WTC11 (cell line): ENCODE measurements at regions not wholly inside any gene's neighbourhood (a gene's known extent, or its start where the extent isn't known, plus 50 kb on each side); places are given as distances from the start of the nearest gene placed in this dataset.

ENCODE experiments used
- ATAC-seq: fragments of 200-7000 bp; cut with Tn5 transposase; 2 replicates; pipeline ENCODE4 v1.10.0; 2021; ENCODE audit warnings: mild to moderate bottlenecking, moderate library complexity
- CTCF ChIA-PET: fragments of 300-600 bp; sonication (Branson Sonifier 250); formaldehyde crosslinking; loops from one replicate; lab custom pipeline; 2021; ENCODE audit warnings: antibody characterized with exemption; lab: Charles Lee
- POLR2A ChIA-PET: fragments of 350-600 bp; sonication (Branson Sonifier 250); formaldehyde crosslinking; loops from one replicate; lab custom pipeline; 2021; ENCODE audit warnings: antibody characterized with exemption; lab: Charles Lee
- DNase-seq: peaks from one replicate; pipeline ENCODE4 v3.0.0; 2021; ENCODE audit warnings: low spot score
- H3K27ac Mint-ChIP-seq: 2 replicates; pipeline ENCODE4 v1.8.0; 2021; ENCODE audit warnings: mixed read lengths
- H3K27me3 Mint-ChIP-seq: 2 replicates; pipeline ENCODE4 v1.8.0; 2021; ENCODE audit warnings: low read depth, mild to moderate bottlenecking, moderate library complexity, mixed read lengths
- H3K36me3 Mint-ChIP-seq: 2 replicates; pipeline ENCODE4 v1.8.0; 2021; ENCODE audit warnings: mixed read lengths
- H3K4me1 Mint-ChIP-seq: 2 replicates; pipeline ENCODE4 v1.8.0; 2022; ENCODE audit warnings: mixed read lengths
- H3K4me3 Mint-ChIP-seq: 2 replicates; pipeline ENCODE4 v1.8.0; 2021; ENCODE audit warnings: mild to moderate bottlenecking, moderate library complexity, mixed read lengths
- H3K9me3 Mint-ChIP-seq: 2 replicates; pipeline ENCODE4 v1.8.0; 2021; ENCODE audit warnings: mixed read lengths
- CREB1 ChIP-seq: sonication (generic); formaldehyde crosslinking; IDR thresholded peaks from 2 replicates; pipeline ENCODE4 v1.8.0; 2023; ENCODE audit warnings: mild to moderate bottlenecking, missing genetic modification reagents
- FOXJ3 ChIP-seq: sonication (generic); formaldehyde crosslinking; IDR thresholded peaks from 2 replicates; pipeline ENCODE4 v1.9.0; 2021; ENCODE audit warnings: missing genetic modification reagents, mild to moderate bottlenecking, borderline replicate concordance
- FOXK1 ChIP-seq: sonication (generic); formaldehyde crosslinking; IDR thresholded peaks from 2 replicates; pipeline ENCODE4 v1.8.0; 2022; ENCODE audit warnings: mild to moderate bottlenecking, moderate library complexity, missing genetic modification reagents
- GRHL2 ChIP-seq: fragments of 250-450 bp; sonication (Bioruptor Pico); IDR thresholded peaks from 2 replicates; pipeline ENCODE4 v1.8.0; 2022; ENCODE audit warnings: mild to moderate bottlenecking, moderate library complexity; ENCODE audit not compliant: insufficient replicate concordance, severe bottlenecking
- JUN ChIP-seq: sonication (generic); formaldehyde crosslinking; IDR thresholded peaks from 2 replicates; pipeline ENCODE4 v1.8.0; 2023; ENCODE audit warnings: mild to moderate bottlenecking, missing genetic modification reagents
- KAT7 ChIP-seq: sonication (generic); formaldehyde crosslinking; IDR thresholded peaks from 2 replicates; pipeline ENCODE4 v1.8.1; 2023; ENCODE audit warnings: missing genetic modification reagents, mild to moderate bottlenecking, borderline replicate concordance
- NFE2L1 ChIP-seq: sonication (generic); formaldehyde crosslinking; IDR thresholded peaks from 2 replicates; pipeline ENCODE4 v1.8.1; 2023; ENCODE audit warnings: missing genetic modification reagents
- NR2C2 ChIP-seq: sonication (generic); formaldehyde crosslinking; IDR thresholded peaks from 2 replicates; pipeline ENCODE4 v1.8.0; 2022; ENCODE audit warnings: mild to moderate bottlenecking, missing genetic modification reagents
- PRRX2 ChIP-seq: fragments of 250-450 bp; sonication (Bioruptor Pico); IDR thresholded peaks from 2 replicates; pipeline ENCODE4 v1.8.0; 2021; ENCODE audit warnings: mild to moderate bottlenecking
- SMAD3 ChIP-seq: sonication (generic); formaldehyde crosslinking; IDR thresholded peaks from 2 replicates; pipeline ENCODE4 v1.8.0; 2022; ENCODE audit warnings: missing genetic modification reagents, mild to moderate bottlenecking, borderline replicate concordance
- TCF7 ChIP-seq: sonication (generic); formaldehyde crosslinking; IDR thresholded peaks from 2 replicates; pipeline ENCODE4 v1.8.0; 2022; ENCODE audit warnings: mild to moderate bottlenecking, low read depth, missing genetic modification reagents, moderate library complexity
- TEAD1 ChIP-seq: sonication (generic); formaldehyde crosslinking; IDR thresholded peaks from 2 replicates; pipeline ENCODE4 v1.8.0; 2022; ENCODE audit warnings: mild to moderate bottlenecking, missing genetic modification reagents
- TEAD4 ChIP-seq: sonication (generic); formaldehyde crosslinking; IDR thresholded peaks from 2 replicates; pipeline ENCODE4 v1.8.0; 2022; ENCODE audit warnings: mild to moderate bottlenecking, missing genetic modification reagents
- ZNF317 ChIP-seq: sonication (generic); formaldehyde crosslinking; IDR thresholded peaks from 2 replicates; pipeline ENCODE4 v1.8.1; 2023; ENCODE audit warnings: low read depth, mild to moderate bottlenecking, moderate library complexity, missing genetic modification reagents, borderline replicate concordance
- ZNF671 ChIP-seq: fragments of 250-450 bp; sonication (Bioruptor Pico); IDR thresholded peaks from 2 replicates; pipeline ENCODE4 v1.8.0; 2021; ENCODE audit warnings: mild to moderate bottlenecking
- TF ChIP-seq, protein P1 (sequence below): sonication (generic); formaldehyde crosslinking; IDR thresholded peaks from 2 replicates; pipeline ENCODE4 v1.8.1; 2022; ENCODE audit warnings: mild to moderate bottlenecking, moderate library complexity, missing genetic modification reagents
- TF ChIP-seq, protein P2 (sequence below): sonication (generic); formaldehyde crosslinking; IDR thresholded peaks from 2 replicates; pipeline ENCODE4 v1.8.0; 2023; ENCODE audit warnings: mild to moderate bottlenecking, missing genetic modification reagents
- TF ChIP-seq, protein P3 (sequence below): sonication (generic); formaldehyde crosslinking; IDR thresholded peaks from 2 replicates; pipeline ENCODE4 v1.8.0; 2022; ENCODE audit warnings: mild to moderate bottlenecking, missing genetic modification reagents
- TF ChIP-seq, protein P4 (sequence below): fragments of 250-450 bp; sonication (Bioruptor Pico); IDR thresholded peaks from 2 replicates; pipeline ENCODE4 v1.9.0; 2021; ENCODE audit warnings: mild to moderate bottlenecking

DNA sequence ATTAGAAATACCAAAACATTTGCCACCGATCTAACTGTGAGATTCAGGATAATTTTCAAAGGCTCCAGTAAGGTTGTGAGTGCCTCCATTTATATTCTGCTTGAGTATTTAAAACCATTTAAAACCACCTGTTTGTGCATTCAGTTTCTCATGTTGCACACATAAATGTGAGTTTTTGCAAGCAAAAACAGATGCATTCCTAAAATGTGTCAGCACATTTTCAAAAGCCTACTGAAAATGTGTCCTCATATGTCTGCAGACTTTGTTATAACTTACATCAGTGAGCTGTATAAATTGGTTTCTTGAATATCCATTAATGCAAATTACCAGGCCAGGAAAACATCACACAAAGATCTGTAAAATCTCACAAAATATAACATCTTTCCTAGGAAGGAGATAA, 676.6 kb upstream of the EPHA7 start (continued):
- TF ChIP-seq GRHL2 (CRISPR knock-in tag), result no peak
- no peak for TF ChIP-seq KAT7 (CRISPR knock-in tag)
- no peak for TF ChIP-seq ZNF671 (CRISPR knock-in tag)
- TF ChIP-seq TCF7, result no peak
- TF ChIP-seq, all 79 proteins: peak for 0

DNA sequence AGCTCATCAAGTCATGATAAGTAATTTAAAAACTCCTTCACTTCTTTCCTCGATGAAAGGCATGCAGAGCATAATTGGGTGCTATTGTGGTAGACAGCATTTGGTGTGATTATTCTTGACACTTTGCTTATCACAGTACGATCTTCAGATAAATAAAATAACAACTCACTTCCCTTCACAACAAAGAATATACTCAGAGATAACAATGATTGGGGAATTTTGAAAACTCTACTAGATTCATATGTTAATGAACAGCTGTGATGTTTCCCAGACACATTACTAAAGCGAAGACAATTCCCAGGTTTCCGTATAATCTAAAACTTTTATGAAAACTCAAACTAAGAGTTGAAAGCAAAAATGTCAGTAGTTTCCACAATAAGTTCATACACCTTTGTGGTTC, 670.6 kb upstream of the EPHA7 start:
- H3K4me1 Mint-ChIP-seq, result peaks cover 22% of the 10 kb centered on the region

DNA sequence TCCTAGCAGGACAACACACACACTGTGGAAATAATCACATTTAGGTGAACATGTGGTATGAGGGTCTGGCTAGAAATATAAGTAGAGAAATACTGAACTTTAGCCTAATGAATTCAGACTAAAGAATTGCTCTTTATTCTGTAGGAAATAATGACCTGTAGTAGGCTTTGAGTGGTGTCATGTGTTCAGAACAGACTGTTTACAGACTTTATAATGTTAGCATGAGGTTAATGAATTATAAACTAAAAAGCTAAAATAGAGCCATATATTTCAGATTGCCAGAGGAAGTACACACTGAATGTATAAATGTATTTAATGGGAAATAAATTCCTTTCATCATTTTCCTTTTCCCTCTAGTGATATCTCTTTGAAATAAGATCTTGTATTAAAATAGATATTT, 669.5 kb upstream of the EPHA7 start:
- DNase-seq, result no peak
- ATAC-seq, result no peak
- H3K4me1 Mint-ChIP-seq, result peaks cover 22% of the 10 kb centered on the region
- H3K9me3 Mint-ChIP-seq, result no peaks in the 10 kb centered on the region; the same call in 1 of the 2 replicates
- H3K4me3 Mint-ChIP-seq, result no peak overlapping the region
- no peak overlapping the region for H3K27ac Mint-ChIP-seq
- CTCF ChIA-PET, result no interaction called here
- H3K27me3 Mint-ChIP-seq, result no peaks in the 10 kb centered on the region
- TF ChIP-seq JUN (CRISPR knock-in tag) (no peak), TEAD4 (CRISPR knock-in tag) (no peak), NR2C2 (CRISPR knock-in tag) (no peak), GRHL2 (CRISPR knock-in tag) (no peak), FOXK1 (CRISPR knock-in tag) (no peak), PRRX2 (CRISPR knock-in tag) (no peak), TEAD1 (CRISPR knock-in tag) (no peak), ZNF317 (no peak), FOXJ3 (CRISPR knock-in tag) (no peak), SMAD3 (CRISPR knock-in tag) (no peak)
- TF ChIP-seq, protein P1, sequence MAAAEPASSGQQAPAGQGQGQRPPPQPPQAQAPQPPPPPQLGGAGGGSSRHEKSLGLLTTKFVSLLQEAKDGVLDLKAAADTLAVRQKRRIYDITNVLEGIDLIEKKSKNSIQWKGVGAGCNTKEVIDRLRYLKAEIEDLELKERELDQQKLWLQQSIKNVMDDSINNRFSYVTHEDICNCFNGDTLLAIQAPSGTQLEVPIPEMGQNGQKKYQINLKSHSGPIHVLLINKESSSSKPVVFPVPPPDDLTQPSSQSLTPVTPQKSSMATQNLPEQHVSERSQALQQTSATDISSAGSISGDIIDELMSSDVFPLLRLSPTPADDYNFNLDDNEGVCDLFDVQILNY (CRISPR knock-in tag), result no peak
- TF ChIP-seq, protein P2, sequence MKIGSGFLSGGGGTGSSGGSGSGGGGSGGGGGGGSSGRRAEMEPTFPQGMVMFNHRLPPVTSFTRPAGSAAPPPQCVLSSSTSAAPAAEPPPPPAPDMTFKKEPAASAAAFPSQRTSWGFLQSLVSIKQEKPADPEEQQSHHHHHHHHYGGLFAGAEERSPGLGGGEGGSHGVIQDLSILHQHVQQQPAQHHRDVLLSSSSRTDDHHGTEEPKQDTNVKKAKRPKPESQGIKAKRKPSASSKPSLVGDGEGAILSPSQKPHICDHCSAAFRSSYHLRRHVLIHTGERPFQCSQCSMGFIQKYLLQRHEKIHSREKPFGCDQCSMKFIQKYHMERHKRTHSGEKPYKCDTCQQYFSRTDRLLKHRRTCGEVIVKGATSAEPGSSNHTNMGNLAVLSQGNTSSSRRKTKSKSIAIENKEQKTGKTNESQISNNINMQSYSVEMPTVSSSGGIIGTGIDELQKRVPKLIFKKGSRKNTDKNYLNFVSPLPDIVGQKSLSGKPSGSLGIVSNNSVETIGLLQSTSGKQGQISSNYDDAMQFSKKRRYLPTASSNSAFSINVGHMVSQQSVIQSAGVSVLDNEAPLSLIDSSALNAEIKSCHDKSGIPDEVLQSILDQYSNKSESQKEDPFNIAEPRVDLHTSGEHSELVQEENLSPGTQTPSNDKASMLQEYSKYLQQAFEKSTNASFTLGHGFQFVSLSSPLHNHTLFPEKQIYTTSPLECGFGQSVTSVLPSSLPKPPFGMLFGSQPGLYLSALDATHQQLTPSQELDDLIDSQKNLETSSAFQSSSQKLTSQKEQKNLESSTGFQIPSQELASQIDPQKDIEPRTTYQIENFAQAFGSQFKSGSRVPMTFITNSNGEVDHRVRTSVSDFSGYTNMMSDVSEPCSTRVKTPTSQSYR (CRISPR knock-in tag), result no peak
- TF ChIP-seq, protein P3, sequence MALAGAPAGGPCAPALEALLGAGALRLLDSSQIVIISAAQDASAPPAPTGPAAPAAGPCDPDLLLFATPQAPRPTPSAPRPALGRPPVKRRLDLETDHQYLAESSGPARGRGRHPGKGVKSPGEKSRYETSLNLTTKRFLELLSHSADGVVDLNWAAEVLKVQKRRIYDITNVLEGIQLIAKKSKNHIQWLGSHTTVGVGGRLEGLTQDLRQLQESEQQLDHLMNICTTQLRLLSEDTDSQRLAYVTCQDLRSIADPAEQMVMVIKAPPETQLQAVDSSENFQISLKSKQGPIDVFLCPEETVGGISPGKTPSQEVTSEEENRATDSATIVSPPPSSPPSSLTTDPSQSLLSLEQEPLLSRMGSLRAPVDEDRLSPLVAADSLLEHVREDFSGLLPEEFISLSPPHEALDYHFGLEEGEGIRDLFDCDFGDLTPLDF, result no peak
- no peaks in the 10 kb centered on the region; the same call in 1 of the 2 replicates for H3K36me3 Mint-ChIP-seq
- POLR2A ChIA-PET, result no interaction called here

More for the DNA sequence above, 670.6 kb upstream of the EPHA7 start:
- H3K9me3 Mint-ChIP-seq, result no peaks in the 10 kb centered on the region; the same call in 1 of the 2 replicates
- DNase-seq (no peak), ATAC-seq (no peak)
- no peak overlapping the region for H3K4me3 Mint-ChIP-seq
- TF ChIP-seq, protein P4, sequence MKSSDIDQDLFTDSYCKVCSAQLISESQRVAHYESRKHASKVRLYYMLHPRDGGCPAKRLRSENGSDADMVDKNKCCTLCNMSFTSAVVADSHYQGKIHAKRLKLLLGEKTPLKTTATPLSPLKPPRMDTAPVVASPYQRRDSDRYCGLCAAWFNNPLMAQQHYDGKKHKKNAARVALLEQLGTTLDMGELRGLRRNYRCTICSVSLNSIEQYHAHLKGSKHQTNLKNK (CRISPR knock-in tag), result no peak
- TF ChIP-seq CREB1 (CRISPR knock-in tag) (no peak), FOXJ3 (CRISPR knock-in tag) (no peak), NFE2L1 (CRISPR knock-in tag) (no peak)
- TF ChIP-seq, protein P3, result no peak
- peak overlapping the region; percentile 49 for H3K27ac Mint-ChIP-seq
- H3K27me3 Mint-ChIP-seq, result no peaks in the 10 kb centered on the region
- POLR2A ChIA-PET, result no interaction called here
- H3K36me3 Mint-ChIP-seq, result no peaks in the 10 kb centered on the region; the same call in 1 of the 2 replicates
- CTCF ChIA-PET, result interaction anchor here (0.6 kb wide), 2 partner anchors 94 to 174 kb away, joined by 5 to 6 read pairs; no protein-coding TSS in a partner anchor
